C4-2B (cell line): ENCODE measurements at regions not wholly inside any gene's neighbourhood (a gene's known extent, or its start where the extent isn't known, plus 50 kb on each side); places are given as distances from the start of the nearest gene placed in this dataset.

Experiments
- H3K27ac ChIP-seq: fragments of 450-650 bp; 2 replicates; pipeline ENCODE4 v1.5.1; 2017
- CTCF ChIP-seq: fragments of 450-650 bp; conservative IDR thresholded peaks from 2 replicates; pipeline ENCODE4 v1.5.1; 2017; ENCODE audit warnings: mild to moderate bottlenecking
- ZFX ChIP-seq: fragments of 450-650 bp; IDR thresholded peaks from 2 replicates; pipeline ENCODE4 v1.6.1; 2017

- no peak for TF ChIP-seq CTCF
- TF ChIP-seq ZFX: no peak
- no peak overlapping the region for H3K27ac ChIP-seq
Observed at GRCh38 chr1:175802407-175803123, 59.2 kb upstream of the TNR start.

- no peak for TF ChIP-seq CTCF
- H3K27ac ChIP-seq: no peak overlapping the region
Observed at GRCh38 chr1:175801979-175802378, 58.6 kb upstream of the TNR start.

GRCh38 chr1:175797576-175797975 lies 54.2 kb upstream of the TNR start:
- H3K27ac ChIP-seq: no peak overlapping the region
- TF ChIP-seq ZFX (no peak), CTCF (no peak)

GRCh38 chr1:175794586-175794985 lies 51.2 kb upstream of the TNR start:
- TF ChIP-seq ZFX (no peak), CTCF (no peak)
- H3K27ac ChIP-seq: no peak overlapping the region

- TF ChIP-seq CTCF (no peak), ZFX (no peak)
- no peak overlapping the region for H3K27ac ChIP-seq
Observed at GRCh38 chr1:175793617-175794016, 50.2 kb upstream of the TNR start.
